DND-41 (cell line): ENCODE measurements at regions not wholly inside any gene's neighbourhood (a gene's known extent, or its start where the extent isn't known, plus 50 kb on each side); places are given as distances from the start of the nearest gene placed in this dataset.

Experiments
- ATAC-seq: fragments of 200-7000 bp; cut with Tn5 transposase; 3 replicates; pipeline ENCODE4 v1.9.1; 2021; ENCODE audit warnings: low read depth; ENCODE audit not compliant: insufficient read depth
- DNase-seq: peaks from one replicate; pipeline ENCODE4 v3.0.0-alpha.2; 2020
- H2AFZ ChIP-seq: 2 replicates; pipeline ENCODE4 v1.6.0; 2012; ENCODE audit warnings: low read depth, low read length
- H3K27ac ChIP-seq: 2 replicates; pipeline ENCODE4 v1.5.1; 2012; ENCODE audit warnings: low read length, inconsistent platforms
- H3K27me3 ChIP-seq: fragments of 200-600 bp; sonication (generic); 2 replicates; pipeline ENCODE4 v1.6.0; 2012; ENCODE audit warnings: low read length, mild to moderate bottlenecking, inconsistent platforms; ENCODE audit not compliant: insufficient read depth, poor library complexity
- H3K36me3 ChIP-seq: 2 replicates; pipeline ENCODE4 v1.5.1; 2012; ENCODE audit warnings: low read length, inconsistent platforms; ENCODE audit not compliant: insufficient read depth
- H3K4me1 ChIP-seq: 2 replicates; pipeline ENCODE4 v1.5.1; 2012; ENCODE audit warnings: mild to moderate bottlenecking, low read length; ENCODE audit not compliant: insufficient read depth
- H3K4me2 ChIP-seq: 2 replicates; pipeline ENCODE4 v1.6.0; 2012; ENCODE audit warnings: mild to moderate bottlenecking, moderate library complexity, low read length, inconsistent platforms; ENCODE audit not compliant: insufficient read depth
- H3K4me3 ChIP-seq, 2 experiments: fragments of 200-600 bp in 1 of 2; shearing (Covaris generic) in 1 of 2; 2 replicates each; pipeline ENCODE4 v1.5.1; 2012 to 2016; ENCODE audit warnings: inconsistent platforms in 2 of 2, low read length in 2 of 2, mild to moderate bottlenecking in 2 of 2, low read depth in 1 of 2, moderate library complexity in 1 of 2
- H3K79me2 ChIP-seq: 2 replicates; pipeline ENCODE4 v1.6.0; 2012; ENCODE audit warnings: low read length, inconsistent platforms; ENCODE audit not compliant: insufficient read depth
- H3K9ac ChIP-seq: 2 replicates; pipeline ENCODE4 v1.6.0; 2012; ENCODE audit warnings: low read depth, mild to moderate bottlenecking, inconsistent platforms, low read length, moderate library complexity
- H3K9me3 ChIP-seq: 2 replicates; pipeline ENCODE4 v1.5.1; 2012; ENCODE audit warnings: low read length, moderate library complexity, mild to moderate bottlenecking, inconsistent platforms; ENCODE audit not compliant: insufficient read depth, severe bottlenecking
- H4K20me1 ChIP-seq: 2 replicates; pipeline ENCODE4 v1.6.0; 2012; ENCODE audit warnings: low read length; ENCODE audit not compliant: insufficient read depth
- CTCF ChIP-seq: IDR thresholded peaks from 2 replicates; pipeline ENCODE4 v1.5.1; 2012; ENCODE audit warnings: borderline replicate concordance, low read length, moderate library complexity, mild to moderate bottlenecking; ENCODE audit not compliant: poor library complexity, severe bottlenecking; ENCODE audit errors: extremely low read depth
- EZH2 ChIP-seq: IDR thresholded peaks from 3 replicates; pipeline ENCODE4 v1.6.1; 2012; ENCODE audit warnings: borderline replicate concordance, low read depth, mild to moderate bottlenecking, moderate library complexity, low read length, inconsistent platforms; ENCODE audit not compliant: severe bottlenecking

DNA sequence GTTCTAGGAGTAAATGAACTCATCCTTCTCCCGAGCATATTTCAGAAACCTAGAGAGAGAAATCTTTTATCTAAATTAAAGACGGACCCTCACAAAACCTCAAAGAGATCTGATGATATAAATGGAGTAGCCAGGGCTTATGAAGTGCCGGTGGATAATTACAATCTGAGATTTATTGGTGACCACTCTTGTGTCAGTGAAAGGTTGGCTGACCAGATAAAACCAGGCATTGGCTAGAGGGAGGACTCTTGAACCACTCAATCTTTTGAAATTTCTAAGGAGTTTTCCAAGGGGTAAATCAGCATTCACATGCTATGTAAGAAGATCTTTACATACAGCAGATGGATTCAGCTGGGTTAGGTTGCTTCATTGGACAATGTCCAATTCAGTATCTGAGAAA, 227.3 kb upstream of the MMADHC start:
- Histone ChIP-seq H3K4me1 (no peaks in the 10 kb centered on the region), H3K9me3 (no peaks in the 10 kb centered on the region), H3K36me3 (no peaks in the 10 kb centered on the region), H3K27ac (no peak overlapping the region), H4K20me1 (no peaks in the 10 kb centered on the region), H2AFZ (no peak overlapping the region), H3K4me2 (no peak overlapping the region), H3K79me2 (no peaks in the 10 kb centered on the region), H3K27me3 (no peaks in the 10 kb centered on the region), H3K4me3 (no peak overlapping the region), H3K9ac (no peak overlapping the region)
- TF ChIP-seq EZH2 (no peak), CTCF (no peak)
- ATAC-seq = no peak
- DNase-seq = no peak

DNA sequence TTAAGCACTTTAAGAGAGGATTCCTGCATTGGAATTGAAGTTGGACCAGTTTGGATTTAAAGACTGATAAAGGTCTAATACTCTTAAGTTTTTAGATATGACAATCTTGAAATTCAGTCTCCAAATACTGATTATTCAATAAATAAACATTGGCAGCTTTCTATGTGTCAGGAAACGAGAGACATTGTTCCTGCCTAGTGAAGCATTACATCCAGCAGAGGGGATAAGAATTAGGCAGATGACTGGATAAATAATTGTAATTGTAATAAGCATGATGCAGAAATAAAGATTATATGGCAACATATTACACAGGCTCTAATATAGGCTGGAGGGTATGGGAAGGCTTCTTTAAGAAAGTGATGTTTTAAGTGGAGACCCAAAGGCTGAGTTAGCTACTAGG, 226.5 kb upstream of the MMADHC start:
- Histone ChIP-seq H3K9ac (no peak overlapping the region), H3K9me3 (no peaks in the 10 kb centered on the region), H3K4me3 (no peak overlapping the region), H2AFZ (no peak overlapping the region), H3K79me2 (no peaks in the 10 kb centered on the region), H3K36me3 (no peaks in the 10 kb centered on the region), H3K4me1 (no peaks in the 10 kb centered on the region), H3K27ac (no peak overlapping the region), H3K4me2 (no peak overlapping the region), H4K20me1 (no peaks in the 10 kb centered on the region), H3K27me3 (no peaks in the 10 kb centered on the region)
- TF ChIP-seq CTCF (no peak), EZH2 (no peak)
- ATAC-seq (no peak), DNase-seq (no peak)

DNA sequence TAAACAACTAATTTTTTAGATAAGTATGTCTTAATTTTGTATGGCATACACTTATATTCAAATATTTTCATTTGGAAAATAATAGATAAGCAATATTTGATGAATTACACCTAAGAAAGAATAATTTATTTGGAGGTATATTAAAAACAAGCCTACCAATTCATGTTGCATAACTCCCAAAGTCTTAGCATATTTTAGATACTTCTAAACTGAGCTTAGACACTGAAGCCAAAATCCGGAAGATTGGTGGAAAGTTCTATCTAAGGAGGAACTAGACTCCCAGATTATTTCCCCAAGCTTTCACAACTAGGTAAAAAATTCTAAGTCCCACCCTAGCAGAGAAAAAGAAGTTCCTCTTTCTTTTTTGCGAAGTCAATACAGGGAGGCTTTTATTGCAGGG, 221.0 kb upstream of the MMADHC start:
- H3K27ac ChIP-seq = no peak overlapping the region
- H3K9me3 ChIP-seq = no peaks in the 10 kb centered on the region
- no peaks in the 10 kb centered on the region for H3K27me3 ChIP-seq
- TF ChIP-seq EZH2 = no peak
- no peak for TF ChIP-seq CTCF
- H2AFZ ChIP-seq = no peak overlapping the region
- H3K9ac ChIP-seq = no peak overlapping the region
- DNase-seq (no peak), ATAC-seq (no peak)
- H3K4me2 ChIP-seq = no peak overlapping the region
- H3K36me3 ChIP-seq = no peaks in the 10 kb centered on the region
- H3K4me1 ChIP-seq = no peaks in the 10 kb centered on the region
- H3K4me3 ChIP-seq = no peak overlapping the region
- no peaks in the 10 kb centered on the region for H4K20me1 ChIP-seq
- H3K79me2 ChIP-seq = no peaks in the 10 kb centered on the region

DNA sequence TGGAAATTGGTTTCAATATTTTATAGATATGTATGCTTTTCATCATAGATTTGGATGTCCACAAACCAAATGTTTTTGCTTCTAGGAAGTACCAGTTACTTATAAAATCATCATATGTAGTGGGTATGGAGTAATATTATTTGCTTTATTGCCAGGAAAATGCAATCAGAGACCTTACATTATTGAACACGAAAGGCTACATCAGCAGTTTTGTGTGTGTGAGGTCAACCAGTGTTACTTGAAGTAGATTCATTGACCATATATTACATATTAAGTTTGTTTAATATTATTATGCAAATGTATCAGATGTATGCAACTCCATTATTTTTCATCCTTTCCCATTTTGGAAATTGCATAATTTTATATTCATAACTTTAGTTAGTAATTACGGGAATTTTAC, 219.1 kb upstream of the MMADHC start:
- TF ChIP-seq CTCF (no peak), EZH2 (no peak)
- no peak for ATAC-seq

More for the DNA sequence above, 219.1 kb upstream of the MMADHC start:
- H3K9me3 ChIP-seq = no peaks in the 10 kb centered on the region
- H3K79me2 ChIP-seq = no peaks in the 10 kb centered on the region
- H3K4me1 ChIP-seq = no peaks in the 10 kb centered on the region
- H3K27ac ChIP-seq = no peak overlapping the region
- no peak overlapping the region for H3K4me2 ChIP-seq
- no peaks in the 10 kb centered on the region for H3K27me3 ChIP-seq
- H3K36me3 ChIP-seq = no peaks in the 10 kb centered on the region
- no peak overlapping the region for H2AFZ ChIP-seq
- H3K4me3 ChIP-seq = no peak overlapping the region
- DNase-seq = no peak
- no peaks in the 10 kb centered on the region for H4K20me1 ChIP-seq
- no peak overlapping the region for H3K9ac ChIP-seq
